ENCODE measurements at regions not wholly inside any gene's neighbourhood (a gene's known extent, or its start where the extent isn't known, plus 50 kb on each side); places are given as distances from the start of the nearest gene placed in this dataset.

- TF ChIP-seq POLR2A (IDR thresholded peaks at IDR 0.05), result no peak
- TF ChIP-seq, protein P1, sequence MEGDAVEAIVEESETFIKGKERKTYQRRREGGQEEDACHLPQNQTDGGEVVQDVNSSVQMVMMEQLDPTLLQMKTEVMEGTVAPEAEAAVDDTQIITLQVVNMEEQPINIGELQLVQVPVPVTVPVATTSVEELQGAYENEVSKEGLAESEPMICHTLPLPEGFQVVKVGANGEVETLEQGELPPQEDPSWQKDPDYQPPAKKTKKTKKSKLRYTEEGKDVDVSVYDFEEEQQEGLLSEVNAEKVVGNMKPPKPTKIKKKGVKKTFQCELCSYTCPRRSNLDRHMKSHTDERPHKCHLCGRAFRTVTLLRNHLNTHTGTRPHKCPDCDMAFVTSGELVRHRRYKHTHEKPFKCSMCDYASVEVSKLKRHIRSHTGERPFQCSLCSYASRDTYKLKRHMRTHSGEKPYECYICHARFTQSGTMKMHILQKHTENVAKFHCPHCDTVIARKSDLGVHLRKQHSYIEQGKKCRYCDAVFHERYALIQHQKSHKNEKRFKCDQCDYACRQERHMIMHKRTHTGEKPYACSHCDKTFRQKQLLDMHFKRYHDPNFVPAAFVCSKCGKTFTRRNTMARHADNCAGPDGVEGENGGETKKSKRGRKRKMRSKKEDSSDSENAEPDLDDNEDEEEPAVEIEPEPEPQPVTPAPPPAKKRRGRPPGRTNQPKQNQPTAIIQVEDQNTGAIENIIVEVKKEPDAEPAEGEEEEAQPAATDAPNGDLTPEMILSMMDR (IDR thresholded peaks at IDR 0.05), result no peak
These were observed 67.3 kb upstream of the NT5E start for GRCh38 chr6:85382541-85382940.
